OCI-M1 (cell line): ENCODE measurements at regions not wholly inside any gene's neighbourhood (a gene's known extent, or its start where the extent isn't known, plus 50 kb on each side); places are given as distances from the start of the nearest gene placed in this dataset.
A peak's percentile ranks its signal among the peaks of the same experiment; 100 is the strongest.
"Not testable (repeated sequence)": the region's sequence is repeated elsewhere in the genome, so short reads cannot be mapped to it uniquely, and the experiment has no call there.

Source experiments
- DNase-seq: peaks from one replicate; lab custom pipeline; 2025; lab: John Stamatoyannopoulos, UW

- no peak for DNase-seq
These were observed 72.7 kb upstream of the HSPA9 start for GRCh38 chr5:138647794-138648410.

- DNase-seq: no peak
These were observed 72.1 kb upstream of the HSPA9 start for GRCh38 chr5:138647261-138647788.

GRCh38 chr5:138646671-138647070 lies 71.5 kb upstream of the HSPA9 start:
- DNase-seq: no peak

GRCh38 chr5:138645778-138646575 lies 70.8 kb upstream of the HSPA9 start:
- no peak for DNase-seq

GRCh38 chr5:138643040-138643791 lies 68.0 kb upstream of the HSPA9 start:
- DNase-seq: no peak

- DNase-seq: peak; percentile 90
These were observed 66.5 kb upstream of the HSPA9 start for GRCh38 chr5:138641547-138642298.

- DNase-seq: no peak
These were observed 65.5 kb upstream of the HSPA9 start for GRCh38 chr5:138640646-138641254.

GRCh38 chr5:138640138-138640537 lies 64.9 kb upstream of the HSPA9 start:
- no peak for DNase-seq

GRCh38 chr5:138639326-138639725 lies 64.1 kb upstream of the HSPA9 start:
- DNase-seq: no peak

GRCh38 chr5:138637256-138637655 lies 62.1 kb upstream of the HSPA9 start:
- no peak for DNase-seq

- DNase-seq: no peak
These were observed 61.3 kb upstream of the HSPA9 start for GRCh38 chr5:138636398-138636944.

GRCh38 chr5:138635708-138636107 lies 60.5 kb upstream of the HSPA9 start:
- DNase-seq: no peak

GRCh38 chr5:138635265-138635664 lies 60.1 kb upstream of the HSPA9 start:
- DNase-seq: no peak

GRCh38 chr5:138634804-138635203 lies 59.6 kb upstream of the HSPA9 start:
- DNase-seq: not testable (repeated sequence)

GRCh38 chr5:138632900-138633489 lies 57.8 kb upstream of the HSPA9 start:
- DNase-seq: peak; percentile 89

- no peak for DNase-seq
These were observed 56.1 kb upstream of the HSPA9 start for GRCh38 chr5:138631096-138631928.

- no peak for DNase-seq
These were observed 54.2 kb upstream of the HSPA9 start for GRCh38 chr5:138629392-138629791.

GRCh38 chr5:138626333-138626944 lies 51.2 kb upstream of the HSPA9 start:
- DNase-seq: no peak

GRCh38 chr5:138625134-138625533 lies 49.9 kb upstream of the HSPA9 start:
- DNase-seq: no peak
